GM18519 (cell line): ENCODE measurements at regions not wholly inside any gene's neighbourhood (a gene's known extent, or its start where the extent isn't known, plus 50 kb on each side); places are given as distances from the start of the nearest gene placed in this dataset.
A peak's percentile ranks its signal among the peaks of the same experiment; 100 is the strongest.
"Not testable (repeated sequence)": the region's sequence is repeated elsewhere in the genome, so short reads cannot be mapped to it uniquely, and the experiment has no call there.

ENCODE experiments used
- ATAC-seq: cut with Tn5 transposase; IDR thresholded peaks from one replicate; pipeline ENCODE4 v1.9.1; 2021; ENCODE audit warnings: mild to moderate bottlenecking, moderate library complexity; ENCODE audit not compliant: unreplicated experiment, low FRiP score

GRCh38 chr6:51285876-51286275, 467.2 kb downstream of the TFAP2B start:
- ATAC-seq = no peak

- no peak for ATAC-seq
These were observed 470.4 kb downstream of the TFAP2B start for GRCh38 chr6:51289041-51289440.

- ATAC-seq = no peak
These were observed 474.0 kb downstream of the TFAP2B start for GRCh38 chr6:51292659-51293058.

GRCh38 chr6:51299621-51300380, 481.1 kb downstream of the TFAP2B start:
- ATAC-seq = no peak

GRCh38 chr6:51300510-51300909, 481.8 kb downstream of the TFAP2B start:
- no peak for ATAC-seq

- no peak for ATAC-seq
These were observed 483.3 kb downstream of the TFAP2B start for GRCh38 chr6:51301962-51302361.

GRCh38 chr6:51302431-51302830, 483.8 kb downstream of the TFAP2B start:
- no peak for ATAC-seq

GRCh38 chr6:51303338-51303737, 484.7 kb downstream of the TFAP2B start:
- no peak for ATAC-seq

- ATAC-seq = no peak
These were observed 496.3 kb downstream of the TFAP2B start for GRCh38 chr6:51314965-51315364.

- no peak for ATAC-seq
These were observed 500.0 kb downstream of the TFAP2B start for GRCh38 chr6:51318674-51319073.

- ATAC-seq = not testable (repeated sequence)
These were observed 502.8 kb downstream of the TFAP2B start for GRCh38 chr6:51321477-51321876.

- no peak for ATAC-seq
These were observed 503.8 kb downstream of the TFAP2B start for GRCh38 chr6:51322505-51322904.

GRCh38 chr6:51323056-51323455, 504.4 kb downstream of the TFAP2B start:
- no peak for ATAC-seq

GRCh38 chr6:51330971-51331370, 512.3 kb downstream of the TFAP2B start:
- no peak for ATAC-seq

GRCh38 chr6:51335543-51335942, 516.9 kb downstream of the TFAP2B start:
- ATAC-seq = no peak

- no peak for ATAC-seq
These were observed 517.5 kb downstream of the TFAP2B start for GRCh38 chr6:51336185-51336584.

GRCh38 chr6:51337277-51337676, 518.6 kb downstream of the TFAP2B start:
- no peak for ATAC-seq

GRCh38 chr6:51339108-51339507, 520.4 kb downstream of the TFAP2B start:
- no peak for ATAC-seq

GRCh38 chr6:51339728-51340127, 521.1 kb downstream of the TFAP2B start:
- no peak for ATAC-seq

GRCh38 chr6:51342393-51342792, 523.7 kb downstream of the TFAP2B start:
- ATAC-seq = no peak

GRCh38 chr6:51349857-51350256, 531.2 kb downstream of the TFAP2B start:
- no peak for ATAC-seq

- ATAC-seq = peak; percentile 59
These were observed 531.7 kb downstream of the TFAP2B start for GRCh38 chr6:51350308-51350904.
